Forelimb muscle (tissue), 1 donor: ENCODE measurements at regions not wholly inside any gene's neighbourhood (a gene's known extent, or its start where the extent isn't known, plus 50 kb on each side); places are given as distances from the start of the nearest gene placed in this dataset.
A peak's percentile ranks its signal among the peaks of the same experiment; 100 is the strongest.

Experiments
- DNase-seq: peaks from one replicate; pipeline ENCODE4 v3.0.0-alpha.2; 2013; ENCODE audit warnings: low read depth

DNA sequence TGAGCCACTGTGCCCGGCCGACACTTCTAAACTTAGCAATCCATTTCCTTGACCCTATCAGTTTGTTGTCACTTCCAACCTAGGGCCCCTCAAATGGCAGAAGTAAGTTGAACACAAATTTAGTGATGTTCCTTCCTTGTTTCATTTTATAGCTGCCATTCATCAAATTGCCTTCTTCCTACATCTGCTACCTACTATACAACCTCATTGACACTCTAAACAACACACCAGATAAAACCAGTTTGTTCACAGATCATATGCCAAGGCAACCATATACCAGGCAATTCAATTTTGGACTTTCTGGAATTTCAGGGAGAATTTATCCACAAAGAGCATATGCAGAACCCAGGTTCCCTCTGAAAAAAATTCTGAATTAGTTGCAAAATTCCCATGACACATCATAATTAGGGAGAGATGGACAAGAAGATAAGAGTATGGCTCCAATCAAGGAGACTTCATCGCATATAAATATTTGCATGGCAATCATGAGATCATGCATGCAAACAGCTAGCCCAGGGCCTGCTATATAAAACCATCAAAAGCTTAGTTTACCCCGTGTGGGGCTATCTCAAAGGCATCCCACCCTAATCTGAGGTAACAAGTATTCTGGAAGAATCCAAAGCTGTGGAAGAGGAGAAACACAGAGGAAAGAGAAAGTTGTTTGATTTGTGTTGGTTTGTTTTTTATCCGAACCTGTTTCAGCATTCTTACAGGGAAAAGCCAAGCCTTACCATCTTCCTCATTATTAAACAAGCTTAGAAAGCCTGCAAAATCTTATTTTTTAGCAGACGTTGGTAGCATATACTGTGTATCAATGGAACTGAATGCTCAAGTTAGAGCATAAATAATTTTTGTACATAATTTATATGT lies 132.8 kb upstream of the TNFAIP3 start:
- no peak for DNase-seq

DNA sequence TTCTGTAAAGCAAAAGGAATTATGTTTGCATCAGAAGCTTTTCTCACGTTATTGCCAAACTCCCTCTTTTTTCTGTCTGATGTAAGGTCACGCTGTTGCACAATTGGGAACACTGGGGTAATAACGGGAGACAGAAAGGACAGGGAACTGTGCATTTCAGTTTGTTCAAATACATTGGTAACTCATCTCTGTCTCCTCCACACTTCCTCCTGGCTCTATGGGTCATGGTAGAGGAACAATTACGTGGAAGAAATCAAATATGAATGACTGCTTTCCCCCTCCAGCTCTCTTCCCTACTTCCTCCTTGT lies 132.2 kb upstream of the TNFAIP3 start:
- no peak for DNase-seq

DNA sequence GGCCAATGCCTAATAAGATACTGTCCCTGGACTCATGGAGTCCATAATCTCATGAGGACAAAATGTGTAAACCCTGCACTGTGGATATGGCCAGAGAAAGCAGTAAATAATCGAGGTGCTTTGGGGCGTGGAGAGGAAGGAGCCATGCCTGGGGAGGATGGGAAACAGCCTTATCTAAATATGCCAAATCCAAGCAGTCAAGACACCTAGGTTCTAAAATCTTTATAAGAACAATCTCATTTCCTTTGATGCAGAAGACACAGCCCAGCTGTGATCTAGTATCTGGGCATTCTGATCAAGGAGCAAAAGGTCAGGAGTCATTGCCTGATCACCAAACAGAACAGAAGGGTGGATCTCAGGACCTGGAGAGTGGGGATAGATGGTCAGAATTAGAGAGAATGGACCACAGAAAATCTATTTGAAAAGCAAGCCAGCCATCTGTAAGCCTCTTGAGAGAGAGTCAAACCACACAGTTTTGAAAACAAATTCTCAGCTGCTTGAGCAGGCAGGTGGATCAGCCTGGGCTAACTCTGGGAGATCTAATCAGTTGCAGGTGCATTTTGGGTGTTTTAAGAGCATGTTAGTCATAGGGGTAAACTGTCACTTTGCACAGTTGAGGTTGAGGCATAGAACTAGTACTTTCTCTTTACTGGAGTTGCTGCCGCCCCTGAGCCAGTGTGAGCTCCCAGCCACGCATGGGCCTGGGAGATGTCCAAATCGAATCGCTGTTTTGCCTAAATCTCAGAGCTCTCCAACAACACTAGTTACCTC lies 130.8 kb upstream of the TNFAIP3 start:
- DNase-seq = no peak

DNA sequence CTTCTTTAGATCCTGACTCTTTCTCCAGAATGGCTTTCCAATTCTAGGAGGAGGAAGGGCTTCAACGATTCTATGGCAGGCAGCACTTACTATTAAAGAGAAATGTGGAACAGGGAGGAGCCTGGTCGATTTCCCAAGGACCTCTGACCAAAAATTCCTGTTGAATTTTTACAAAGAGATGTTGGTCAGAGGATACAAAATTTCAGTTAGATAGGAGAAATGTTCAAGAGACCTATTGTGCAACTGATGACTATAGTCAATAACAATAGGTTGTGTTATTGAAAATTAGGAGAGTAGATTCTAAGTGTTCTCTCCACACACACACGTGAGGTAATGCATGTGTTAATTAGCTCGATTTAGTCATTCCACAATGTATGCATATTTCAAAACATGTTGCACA lies 130.1 kb upstream of the TNFAIP3 start:
- no peak for DNase-seq

DNA sequence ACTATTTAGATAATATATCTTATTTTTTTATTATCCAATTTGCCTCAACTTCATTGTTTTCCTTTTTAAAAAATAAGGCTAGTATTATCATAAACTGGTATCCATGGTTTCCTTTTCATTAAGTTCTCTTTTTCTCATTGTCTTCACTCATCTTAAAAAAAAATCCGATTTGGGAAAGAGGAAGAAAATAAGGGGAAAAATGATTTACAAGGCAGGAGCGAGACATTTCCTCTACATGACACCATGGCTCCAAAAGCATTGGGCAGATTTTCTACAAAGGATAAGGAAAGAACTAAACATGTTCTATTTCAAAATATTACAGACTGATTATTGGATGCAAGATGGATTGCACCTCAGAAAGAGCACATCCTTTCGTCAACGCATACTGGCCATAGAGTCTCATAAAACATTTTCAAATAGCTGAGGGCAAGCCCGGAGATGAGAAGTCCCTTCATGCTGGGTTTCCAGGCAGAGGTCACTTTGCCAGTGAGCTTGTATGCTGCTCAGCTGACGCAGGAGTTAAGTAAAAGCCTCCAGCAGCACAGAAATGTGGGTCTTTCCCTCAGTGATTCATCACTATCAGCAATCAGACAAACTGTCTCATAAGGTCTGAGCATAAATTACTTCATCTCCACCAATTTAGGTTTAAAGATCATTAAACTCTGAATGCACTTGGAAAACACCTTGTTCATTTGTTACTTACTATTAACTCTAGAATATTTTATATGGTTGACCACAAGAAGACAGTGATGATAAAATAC lies 129.0 kb upstream of the TNFAIP3 start:
- DNase-seq = no peak

DNA sequence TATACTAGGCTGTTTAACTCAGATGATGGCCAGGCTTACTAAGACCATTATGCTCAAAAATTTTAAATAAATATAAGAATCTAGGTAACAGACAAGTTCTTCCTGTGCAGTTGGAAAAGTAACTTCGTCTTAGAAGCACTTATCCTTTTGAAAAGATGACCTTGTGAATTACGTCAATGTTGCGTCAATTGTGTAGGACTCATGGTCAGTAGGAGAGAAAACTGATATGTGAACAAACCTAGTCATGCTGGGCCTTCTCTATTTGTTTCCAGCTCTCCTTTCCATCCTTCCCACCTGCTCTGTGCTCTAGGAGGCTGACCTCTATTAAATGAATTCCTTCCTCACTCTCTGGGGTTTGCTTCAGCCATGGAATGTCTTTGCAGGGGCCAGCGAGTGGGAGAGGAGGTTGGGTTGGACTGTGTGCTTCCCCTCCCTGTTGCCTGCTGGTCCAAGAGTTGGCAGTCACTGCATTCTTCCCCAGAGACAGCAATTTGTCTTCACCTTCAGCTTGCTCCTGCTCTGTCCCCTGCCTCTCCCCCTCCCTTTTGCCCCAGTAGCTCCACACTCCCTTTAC lies 128.0 kb upstream of the TNFAIP3 start:
- no peak for DNase-seq

DNA sequence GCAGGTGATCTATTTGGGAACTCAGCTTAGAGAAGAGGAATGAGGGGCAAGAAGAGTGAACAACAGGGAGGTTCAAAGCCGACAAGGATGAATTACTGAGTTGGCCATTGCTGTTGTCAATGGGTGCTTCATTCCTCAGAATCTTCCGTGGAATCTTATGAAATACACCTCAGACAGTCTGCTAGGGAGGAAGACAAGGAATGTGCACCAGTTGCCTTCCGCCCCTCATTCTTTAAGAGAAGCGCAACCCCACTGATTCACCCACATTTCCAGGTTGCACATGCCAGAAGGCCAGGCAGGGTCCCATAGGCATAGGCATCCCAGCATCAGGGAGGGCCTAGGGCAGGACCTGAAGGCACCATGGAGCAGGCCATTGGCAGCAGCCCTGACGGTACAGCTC lies 127.5 kb upstream of the TNFAIP3 start:
- DNase-seq = no peak

DNA sequence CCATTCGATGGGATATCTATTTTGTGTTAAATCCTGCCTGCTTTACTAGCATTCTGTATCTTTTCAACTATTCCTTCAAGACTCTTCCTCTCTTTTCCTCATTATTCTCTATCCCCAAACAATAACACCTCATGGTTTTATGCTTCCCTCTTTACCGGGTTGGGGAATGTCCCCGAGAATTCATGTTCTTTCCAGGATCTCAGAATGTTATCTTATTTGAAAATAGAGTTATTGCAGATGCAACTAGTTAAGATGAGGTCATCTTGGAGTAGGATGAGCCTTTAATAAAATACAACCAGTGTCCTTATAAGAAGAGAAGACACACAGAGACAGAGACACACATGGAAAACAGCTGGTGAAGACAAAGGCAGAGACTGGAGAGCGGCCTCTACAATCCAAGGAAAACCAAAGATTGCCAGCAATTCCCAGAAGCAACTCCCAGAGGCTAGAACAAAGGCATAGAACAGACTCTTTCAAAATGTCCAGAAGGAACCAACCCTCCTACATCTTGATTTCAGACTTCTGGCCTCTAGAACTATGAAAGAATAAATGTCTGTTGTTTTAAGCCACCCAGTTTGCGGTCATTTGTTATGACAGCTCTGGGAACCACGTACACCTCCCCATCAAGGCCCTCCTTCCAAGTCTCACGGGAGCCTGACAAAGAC lies 126.8 kb upstream of the TNFAIP3 start:
- DNase-seq = no peak

DNA sequence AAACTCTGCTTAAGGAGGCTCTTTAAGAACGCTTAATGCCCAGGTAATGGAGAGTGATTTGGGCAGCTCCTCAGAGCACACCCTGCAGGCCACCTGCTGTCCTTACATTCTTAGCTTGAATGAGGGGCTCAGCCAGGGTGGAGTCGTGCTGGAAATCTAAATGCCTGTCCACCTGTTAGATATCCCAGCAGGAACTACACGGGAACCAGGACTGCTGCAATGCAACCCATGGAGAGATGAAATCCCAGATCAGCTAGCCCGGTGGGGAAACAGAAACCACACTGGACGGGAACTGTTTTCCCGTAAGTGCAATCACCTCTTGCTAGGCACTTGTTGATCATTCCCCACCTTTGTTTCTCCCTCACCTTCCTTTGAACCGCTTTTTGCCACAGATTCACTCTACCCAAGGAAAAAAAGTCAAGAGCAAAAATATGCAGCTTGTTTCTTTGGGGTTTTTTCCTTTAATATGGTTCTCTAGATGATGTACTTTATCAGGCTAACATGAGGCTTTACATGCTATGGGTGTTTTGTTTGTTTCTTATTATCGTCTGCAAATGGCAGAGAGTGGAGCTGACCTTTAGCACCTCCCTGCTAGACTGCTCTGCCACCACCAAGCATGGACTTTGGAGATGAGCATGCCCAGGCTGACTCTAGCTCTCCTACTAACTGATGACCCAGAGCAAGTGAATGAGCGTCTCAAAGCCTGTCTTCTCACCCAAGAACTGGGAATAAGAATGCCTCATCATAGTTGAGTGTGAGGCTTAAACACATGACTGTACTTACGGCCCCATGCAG lies 125.9 kb upstream of the TNFAIP3 start:
- DNase-seq = no peak

DNA sequence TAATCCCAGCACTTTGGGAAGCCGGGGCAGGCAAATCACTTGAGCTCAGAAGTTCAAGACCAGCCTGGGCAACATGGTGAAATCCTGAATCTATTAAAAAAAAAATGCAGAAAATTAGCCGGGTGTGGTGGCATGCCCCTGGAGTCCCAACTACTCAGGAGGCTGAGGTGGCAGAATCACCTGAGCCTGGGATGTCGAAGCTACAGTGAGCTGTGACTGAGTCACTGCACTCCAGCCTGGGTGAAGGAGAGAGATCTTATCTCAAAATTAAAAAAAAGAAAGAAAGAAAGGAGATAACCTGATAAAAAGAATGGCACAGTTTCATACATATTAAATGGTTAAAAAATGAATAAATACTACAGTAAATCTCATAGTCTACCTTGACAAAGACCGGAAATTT lies 123.6 kb upstream of the TNFAIP3 start:
- no peak for DNase-seq

DNA sequence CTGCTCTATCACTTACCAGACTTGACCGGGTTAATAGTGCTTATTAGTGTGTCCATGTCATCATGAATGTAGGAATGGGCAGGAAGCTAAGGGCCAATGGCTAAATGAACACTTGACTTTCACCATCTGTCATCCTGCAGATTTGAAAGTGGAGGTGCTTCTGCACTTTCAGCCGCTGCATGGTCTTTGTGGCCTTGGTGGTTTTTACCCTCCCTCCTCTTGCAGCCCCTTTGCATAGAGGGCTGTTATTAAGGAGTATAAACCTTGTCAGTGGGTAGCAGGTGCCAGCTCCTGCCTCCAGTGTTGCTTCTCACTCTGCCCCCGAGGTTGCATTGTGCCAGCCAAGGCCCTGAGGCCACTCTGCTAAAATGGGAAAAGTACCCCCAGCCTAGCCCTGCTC lies 122.2 kb upstream of the TNFAIP3 start:
- no peak for DNase-seq

DNA sequence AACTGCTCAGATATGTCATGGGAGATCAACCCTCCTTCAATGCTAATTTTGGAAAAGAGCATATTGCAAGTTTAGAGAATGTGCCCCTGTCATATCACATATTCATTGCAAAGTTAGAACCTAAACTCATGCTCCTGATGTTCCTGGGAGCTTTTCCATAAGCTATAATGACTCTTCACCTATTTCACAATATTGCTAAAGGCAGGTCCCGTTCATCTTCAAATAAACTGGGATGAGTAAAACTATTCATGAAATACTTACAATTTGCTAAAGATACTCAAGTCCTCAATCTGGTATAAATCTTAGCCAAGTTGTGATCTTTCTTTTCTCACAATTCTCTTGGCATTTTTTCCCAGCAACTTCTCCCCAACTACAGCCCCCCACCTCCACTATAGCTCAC lies 121.7 kb upstream of the TNFAIP3 start:
- no peak for DNase-seq

DNA sequence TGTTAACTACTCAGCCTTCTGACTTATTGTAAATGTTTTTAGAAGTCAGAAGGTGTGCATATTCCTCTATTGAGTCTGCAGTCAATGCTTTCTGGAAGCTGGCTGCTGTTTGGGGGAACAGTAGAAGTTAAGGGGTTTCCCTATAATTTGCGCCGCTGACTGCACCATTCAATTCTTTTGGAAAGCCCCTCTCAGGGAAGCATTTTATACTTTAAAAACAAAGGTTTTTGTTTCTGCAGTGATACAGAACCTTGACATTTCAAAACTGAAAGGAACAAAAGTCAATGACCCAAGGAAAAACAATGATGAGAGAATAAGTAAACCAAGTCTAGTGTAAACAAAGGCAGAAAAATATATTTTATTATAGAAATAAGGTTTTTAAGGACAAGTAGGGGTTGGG lies 120.8 kb upstream of the TNFAIP3 start:
- no peak for DNase-seq

DNA sequence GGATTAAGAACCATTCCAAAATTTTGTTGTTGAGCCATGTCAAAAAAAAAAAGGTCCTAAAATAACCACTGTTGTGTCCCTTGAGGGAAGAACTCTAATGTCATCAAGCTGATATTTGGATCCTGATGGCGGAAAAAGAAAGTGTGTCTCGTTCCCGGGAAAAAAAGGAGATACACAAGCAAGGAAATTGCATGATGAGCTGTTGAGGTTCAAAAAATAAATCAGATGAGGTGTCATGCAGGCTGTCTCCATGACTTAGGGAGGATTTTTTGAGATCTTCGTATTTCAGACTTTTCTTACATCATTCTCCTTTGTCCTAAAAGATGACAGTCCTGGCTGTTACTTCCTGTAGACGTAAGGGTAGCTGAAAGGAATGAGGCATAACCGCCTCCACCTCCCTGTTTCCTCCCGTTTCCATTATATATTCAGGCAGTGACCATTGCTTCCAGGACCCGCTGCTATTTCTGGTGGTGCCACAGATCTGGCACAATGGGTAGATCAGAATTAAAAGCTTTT lies 117.3 kb upstream of the TNFAIP3 start:
- DNase-seq = peak; percentile 38

DNA sequence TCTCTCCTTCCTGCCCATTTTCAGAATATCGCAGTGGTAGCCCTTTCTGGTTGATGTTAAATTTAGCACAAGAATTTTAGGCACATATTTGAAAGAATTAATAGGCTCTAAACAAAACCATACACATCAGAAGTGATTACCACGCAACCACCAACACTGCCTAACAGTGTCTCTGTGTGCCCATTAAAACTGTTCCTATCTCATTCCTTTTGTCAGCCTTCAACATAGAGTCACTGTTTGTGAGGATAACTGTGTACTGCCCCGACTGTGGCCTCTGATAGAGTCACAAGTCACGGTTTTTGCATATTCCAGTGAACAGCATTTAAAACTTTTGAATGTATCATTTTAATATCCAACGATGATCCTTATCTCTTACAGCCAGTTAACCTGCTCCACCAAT lies 116.8 kb upstream of the TNFAIP3 start:
- no peak for DNase-seq

DNA sequence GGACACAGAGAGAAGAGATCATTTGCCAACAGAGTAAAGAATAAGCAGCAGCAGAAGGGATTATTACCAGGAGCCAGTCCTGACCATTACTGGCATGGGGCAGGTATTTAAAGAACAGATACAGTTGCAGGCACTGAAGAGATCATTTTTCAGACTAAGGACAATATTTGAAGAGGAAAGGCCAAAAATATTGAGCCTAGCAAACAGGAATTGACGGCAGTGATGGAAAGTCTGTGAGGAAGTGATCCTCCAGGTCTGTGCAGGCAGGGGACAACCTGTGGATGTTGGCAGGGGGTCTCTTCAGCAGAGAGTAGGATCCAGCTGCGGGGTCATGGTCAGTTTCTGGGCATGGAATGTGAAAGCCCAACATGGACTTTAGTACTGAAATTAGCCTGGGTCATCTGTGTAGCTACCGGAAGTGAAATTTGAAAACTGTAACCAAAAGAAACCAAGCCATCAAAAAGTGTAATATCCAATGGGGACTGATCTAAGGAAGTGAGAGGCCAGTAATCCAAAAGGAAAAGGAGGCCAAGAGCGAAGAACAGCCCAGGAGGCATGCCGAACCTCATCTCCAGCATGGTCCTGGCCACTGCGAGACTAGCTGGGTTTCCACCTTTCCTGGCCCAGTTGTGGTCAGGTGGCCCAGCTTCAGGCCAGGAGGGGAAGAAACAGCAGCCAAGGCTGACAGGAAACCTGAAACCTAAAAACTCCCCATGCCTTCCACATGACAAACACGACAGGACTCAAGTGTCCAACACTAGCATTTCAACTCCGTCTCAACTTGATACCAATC lies 115.1 kb upstream of the TNFAIP3 start:
- no peak for DNase-seq

DNA sequence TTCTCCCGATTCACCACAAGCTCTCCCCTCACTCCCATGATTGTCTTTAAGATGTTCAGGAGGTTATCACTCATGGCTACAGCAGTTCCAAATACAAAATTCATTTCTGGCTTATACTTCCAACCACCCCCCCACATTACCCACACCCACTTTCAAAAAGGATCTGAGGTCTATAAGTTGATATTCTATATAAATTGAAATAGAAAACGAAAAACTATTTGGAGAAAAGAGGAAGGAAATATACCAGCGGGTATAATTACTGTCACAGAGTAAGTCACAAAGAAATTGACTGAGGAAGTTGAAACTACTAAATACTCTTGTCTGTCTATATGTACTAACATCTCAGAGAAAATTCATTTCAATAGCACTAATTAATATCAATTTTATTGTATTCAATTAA lies 112.7 kb upstream of the TNFAIP3 start:
- DNase-seq = no peak

DNA sequence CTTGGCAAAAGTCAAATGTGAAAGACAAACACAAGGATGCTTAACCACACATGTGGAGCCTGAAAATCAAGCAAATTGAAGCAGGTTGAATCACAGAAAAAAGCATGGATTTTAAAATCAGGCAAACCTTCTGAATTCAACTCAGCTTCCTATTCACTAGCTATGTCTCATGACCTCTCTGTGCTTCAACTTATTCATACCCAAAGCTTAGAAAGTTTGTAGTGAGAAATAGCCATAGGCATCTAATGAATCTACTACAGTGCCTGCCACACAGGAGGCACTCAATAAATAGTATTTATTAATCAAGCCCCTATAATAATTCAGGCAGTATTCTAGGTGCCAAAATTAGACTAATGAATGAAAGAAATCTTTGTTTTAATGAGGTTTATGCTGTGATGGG lies 112.2 kb upstream of the TNFAIP3 start:
- no peak for DNase-seq

DNA sequence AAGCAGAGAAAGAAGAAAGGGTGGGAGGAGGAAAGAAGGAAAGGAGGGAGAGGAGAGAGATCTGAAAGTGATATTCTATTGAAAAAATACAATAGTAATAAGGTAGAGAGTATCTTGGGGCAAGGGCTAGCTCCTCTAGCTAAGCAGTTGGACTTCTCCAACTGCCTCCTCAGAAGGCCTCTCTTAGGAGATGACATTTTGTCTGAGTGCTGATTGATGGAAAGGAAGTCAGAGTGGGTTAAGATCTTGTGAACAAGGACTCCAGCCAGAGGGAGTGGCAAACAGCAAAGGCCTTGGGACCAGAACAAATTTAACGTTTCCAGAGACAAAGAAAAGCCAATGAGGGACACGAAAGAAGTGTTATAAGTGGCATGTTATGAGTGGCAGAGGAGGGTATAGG lies 111.8 kb upstream of the TNFAIP3 start:
- DNase-seq = no peak

DNA sequence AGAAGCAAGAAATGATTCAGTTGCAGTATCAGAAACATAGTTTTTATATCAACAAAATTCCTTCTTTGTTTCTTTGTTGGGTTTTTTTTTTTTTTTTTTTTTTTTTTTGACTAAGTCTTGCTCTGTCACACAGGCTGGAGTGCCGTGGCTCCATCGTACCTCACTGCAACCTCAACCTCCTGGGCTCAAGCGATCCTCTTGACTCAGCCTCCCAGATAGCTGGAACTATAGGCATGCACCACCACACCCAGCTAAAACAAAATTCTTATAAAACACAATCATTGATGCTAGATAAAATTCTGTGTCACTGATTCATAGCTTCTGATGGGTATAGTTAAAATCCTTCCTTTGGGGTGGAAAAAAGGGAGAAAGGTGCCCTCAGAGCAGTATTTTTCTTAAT lies 110.3 kb upstream of the TNFAIP3 start:
- no peak for DNase-seq
